WTC11 (cell line): ENCODE measurements at regions not wholly inside any gene's neighbourhood (a gene's known extent, or its start where the extent isn't known, plus 50 kb on each side); places are given as distances from the start of the nearest gene placed in this dataset.

ENCODE experiments used
- CREB1 ChIP-seq: sonication (generic); formaldehyde crosslinking; IDR thresholded peaks from 2 replicates; pipeline ENCODE4 v1.8.0; 2023; ENCODE audit warnings: mild to moderate bottlenecking, missing genetic modification reagents
- OVOL2 ChIP-seq: fragments of 250-450 bp; sonication (Bioruptor Pico); IDR thresholded peaks from 2 replicates; pipeline ENCODE4 v1.9.0; 2021; ENCODE audit warnings: mild to moderate bottlenecking, borderline replicate concordance
- SP1 ChIP-seq: sonication (generic); formaldehyde crosslinking; conservative IDR thresholded peaks from 2 replicates; pipeline ENCODE4 v1.8.1; 2022; ENCODE audit warnings: missing genetic modification reagents
- TP53 ChIP-seq: sonication (generic); formaldehyde crosslinking; IDR thresholded peaks from 2 replicates; pipeline ENCODE4 v1.8.1; 2023; ENCODE audit warnings: mild to moderate bottlenecking, missing genetic modification reagents
- TF ChIP-seq, protein P1 (sequence below): fragments of 200-600 bp; IDR thresholded peaks from 2 replicates; pipeline ENCODE4 v1.8.0; 2022; ENCODE audit warnings: antibody characterized with exemption
- TF ChIP-seq, protein P2 (sequence below): sonication (generic); formaldehyde crosslinking; IDR thresholded peaks from 2 replicates; pipeline ENCODE4 v1.8.0; 2022; ENCODE audit warnings: mild to moderate bottlenecking, missing genetic modification reagents

DNA sequence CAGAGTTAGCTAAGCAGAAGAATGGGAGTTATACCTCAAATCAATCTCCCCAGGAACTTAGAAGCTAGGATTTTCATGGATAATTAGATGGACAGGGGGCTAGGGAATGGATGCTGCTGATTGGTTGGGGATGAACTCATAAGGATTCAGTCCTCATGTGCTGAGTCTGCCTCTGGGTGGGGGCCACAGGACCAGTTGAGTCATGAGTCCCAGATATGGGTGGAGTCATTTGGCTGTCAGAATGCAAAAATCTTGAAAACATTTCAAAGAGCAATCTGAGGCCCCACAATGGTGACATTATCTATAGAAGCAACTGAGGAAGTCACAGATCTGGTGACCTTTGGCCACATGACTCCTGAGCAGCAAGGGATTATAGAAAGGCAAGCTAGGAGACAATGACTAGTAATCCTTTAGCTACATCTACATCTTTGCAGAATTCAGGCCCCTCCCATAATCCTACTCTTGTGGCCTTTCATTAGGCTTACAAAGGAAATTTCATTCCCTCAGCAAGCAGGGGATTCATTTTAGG is 82.6 kb upstream of the CCL2 start:
- TF ChIP-seq SP1 (CRISPR knock-in tag), result no peak
- TF ChIP-seq, protein P1, sequence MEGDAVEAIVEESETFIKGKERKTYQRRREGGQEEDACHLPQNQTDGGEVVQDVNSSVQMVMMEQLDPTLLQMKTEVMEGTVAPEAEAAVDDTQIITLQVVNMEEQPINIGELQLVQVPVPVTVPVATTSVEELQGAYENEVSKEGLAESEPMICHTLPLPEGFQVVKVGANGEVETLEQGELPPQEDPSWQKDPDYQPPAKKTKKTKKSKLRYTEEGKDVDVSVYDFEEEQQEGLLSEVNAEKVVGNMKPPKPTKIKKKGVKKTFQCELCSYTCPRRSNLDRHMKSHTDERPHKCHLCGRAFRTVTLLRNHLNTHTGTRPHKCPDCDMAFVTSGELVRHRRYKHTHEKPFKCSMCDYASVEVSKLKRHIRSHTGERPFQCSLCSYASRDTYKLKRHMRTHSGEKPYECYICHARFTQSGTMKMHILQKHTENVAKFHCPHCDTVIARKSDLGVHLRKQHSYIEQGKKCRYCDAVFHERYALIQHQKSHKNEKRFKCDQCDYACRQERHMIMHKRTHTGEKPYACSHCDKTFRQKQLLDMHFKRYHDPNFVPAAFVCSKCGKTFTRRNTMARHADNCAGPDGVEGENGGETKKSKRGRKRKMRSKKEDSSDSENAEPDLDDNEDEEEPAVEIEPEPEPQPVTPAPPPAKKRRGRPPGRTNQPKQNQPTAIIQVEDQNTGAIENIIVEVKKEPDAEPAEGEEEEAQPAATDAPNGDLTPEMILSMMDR, result no peak
- no peak for TF ChIP-seq OVOL2
- TF ChIP-seq, protein P2, sequence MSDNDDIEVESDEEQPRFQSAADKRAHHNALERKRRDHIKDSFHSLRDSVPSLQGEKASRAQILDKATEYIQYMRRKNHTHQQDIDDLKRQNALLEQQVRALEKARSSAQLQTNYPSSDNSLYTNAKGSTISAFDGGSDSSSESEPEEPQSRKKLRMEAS (CRISPR knock-in tag), result no peak
- no peak for TF ChIP-seq TP53 (CRISPR knock-in tag)
- no peak for TF ChIP-seq CREB1 (CRISPR knock-in tag)
